Inferior parietal cortex (tissue), 1 donor: ENCODE measurements at regions not wholly inside any gene's neighbourhood (a gene's known extent, or its start where the extent isn't known, plus 50 kb on each side); places are given as distances from the start of the nearest gene placed in this dataset.

Experiments
- DNase-seq: peaks from one replicate; pipeline ENCODE4 v3.0.0-alpha.2; 2016; ENCODE audit errors: extremely low spot score

DNA sequence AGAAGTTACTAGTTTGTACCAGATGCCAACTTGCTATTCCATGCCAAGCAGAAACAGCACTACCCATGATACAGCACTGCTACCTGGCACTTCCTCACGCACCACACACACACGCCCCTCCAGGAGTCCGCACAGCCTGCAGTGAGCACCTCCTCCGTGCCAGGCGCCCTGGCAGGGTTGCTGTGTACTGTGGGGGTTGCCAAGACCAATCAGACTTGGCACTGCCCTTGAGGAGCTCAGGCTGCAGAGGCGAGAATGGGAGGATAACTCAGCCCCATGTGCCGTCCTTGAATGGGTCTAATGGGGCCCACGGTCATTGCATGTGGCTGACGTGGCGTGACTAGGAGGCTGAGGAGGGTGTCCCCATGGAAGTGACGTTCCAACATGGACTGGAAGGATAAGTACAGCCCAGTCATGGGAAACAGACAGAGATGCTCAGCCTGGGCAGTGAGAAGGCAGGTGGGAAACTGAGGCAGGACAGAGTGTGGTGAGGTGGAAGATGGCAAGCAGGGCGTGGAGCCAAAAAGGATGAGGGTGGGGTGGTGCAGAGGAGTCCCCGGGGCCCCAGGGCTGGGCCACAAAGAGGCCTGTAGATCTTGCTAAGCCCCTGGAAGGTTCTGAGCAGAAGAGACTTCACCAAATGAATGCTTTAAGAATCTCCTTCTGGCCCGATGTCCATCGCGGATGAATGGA is 65.3 kb upstream of the C14orf180 start:
- DNase-seq, result no peak

DNA sequence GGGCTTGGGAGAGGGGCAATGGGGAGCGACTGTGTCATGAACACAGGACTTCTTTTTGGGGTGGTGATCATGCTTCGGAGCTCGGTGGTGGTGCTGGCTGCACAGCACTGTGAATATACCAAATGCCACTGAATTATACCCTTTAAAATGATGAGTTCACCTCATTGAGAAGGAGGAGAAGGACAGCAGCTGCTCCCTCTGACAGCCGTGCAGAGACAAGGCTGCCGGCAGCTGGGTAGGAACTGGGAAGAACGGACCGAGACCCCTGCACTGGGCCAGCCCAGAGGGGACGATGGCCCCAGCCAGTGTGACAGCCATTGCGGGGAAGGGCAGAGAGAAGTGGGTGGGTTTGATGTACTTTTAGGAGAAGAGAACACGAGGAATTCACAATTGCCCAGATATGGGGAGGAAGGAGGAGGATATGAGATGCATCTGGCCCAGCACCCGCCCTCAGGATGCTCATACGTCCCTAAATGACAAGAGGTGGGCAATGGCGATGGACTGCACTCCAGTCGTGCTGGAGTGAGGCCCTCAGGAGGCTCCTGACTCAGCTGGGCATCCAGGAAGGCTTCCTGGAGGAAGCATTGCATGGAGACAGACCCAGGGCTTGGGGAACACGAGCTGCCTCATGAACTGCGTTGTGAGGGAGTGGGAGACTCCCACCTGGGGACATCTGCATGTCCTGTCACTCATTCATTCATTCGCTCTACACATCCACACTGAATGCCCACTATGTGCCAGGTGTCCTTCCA is 64.3 kb upstream of the C14orf180 start:
- no peak for DNase-seq

DNA sequence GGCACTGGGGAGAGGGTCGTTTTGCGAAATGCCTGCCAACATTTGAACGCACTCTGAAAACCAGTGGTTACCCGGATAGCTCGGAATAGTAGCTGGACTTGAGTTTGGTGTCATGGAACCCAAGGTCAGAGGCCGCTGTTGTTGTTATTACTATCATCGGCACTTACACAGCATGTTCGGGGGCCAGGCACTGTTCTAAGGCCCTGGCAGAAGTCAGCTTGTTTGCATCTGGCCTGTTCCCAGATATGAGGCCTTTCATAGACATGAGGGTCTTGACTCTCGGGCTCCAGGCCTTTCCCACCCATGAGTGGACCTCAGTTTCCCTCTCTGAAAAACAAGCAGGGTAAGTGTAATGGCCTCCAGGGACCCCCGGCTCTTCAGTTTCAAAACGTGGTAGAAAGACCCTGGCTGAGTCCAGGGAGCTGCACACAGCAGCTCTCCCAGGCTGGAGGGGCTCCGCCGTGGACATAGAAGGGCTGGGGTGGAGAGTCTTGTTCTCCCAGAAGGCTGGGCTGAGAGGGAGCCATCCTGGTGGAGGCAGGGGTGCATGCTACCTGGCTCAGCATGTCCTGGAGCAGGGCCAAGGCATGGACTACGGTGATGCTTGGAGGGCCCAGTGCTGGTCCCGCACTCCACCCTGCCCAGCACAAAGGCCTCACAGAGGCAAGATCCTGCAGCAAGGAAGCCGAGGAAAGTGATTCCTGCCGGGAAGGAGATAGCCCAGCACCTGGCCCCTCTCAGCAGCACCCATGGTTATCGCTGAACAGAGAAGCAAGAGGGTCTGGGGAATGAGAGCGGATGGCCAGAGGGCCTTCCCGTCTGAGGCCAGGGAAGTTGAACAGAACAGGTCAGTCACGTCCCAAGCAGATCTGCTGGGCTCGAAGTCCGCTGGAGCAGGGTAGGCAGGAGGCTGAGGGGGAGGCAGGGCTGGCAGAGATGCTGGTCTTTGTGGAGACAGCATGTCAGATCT is 63.5 kb upstream of the C14orf180 start:
- DNase-seq, result no peak

DNA sequence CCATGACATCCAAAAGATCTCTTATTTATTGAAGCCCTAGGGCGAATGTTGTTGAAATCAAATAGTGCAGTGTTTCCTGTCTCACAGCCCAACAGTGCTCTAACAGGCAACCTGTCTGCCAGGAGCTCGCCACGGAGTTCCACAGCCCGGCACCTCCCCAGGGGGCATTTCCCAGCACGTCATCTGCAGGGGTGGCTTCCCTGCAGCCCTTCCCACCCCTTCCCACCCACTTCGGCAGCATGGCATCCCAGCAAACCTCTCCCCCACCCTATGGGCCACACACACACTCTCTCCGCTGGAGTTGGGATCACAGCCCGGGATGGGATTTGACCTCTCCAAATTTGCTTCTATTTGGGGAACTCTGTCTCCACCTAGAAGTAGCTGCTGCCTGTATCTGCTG is 62.7 kb upstream of the C14orf180 start:
- DNase-seq, result no peak

DNA sequence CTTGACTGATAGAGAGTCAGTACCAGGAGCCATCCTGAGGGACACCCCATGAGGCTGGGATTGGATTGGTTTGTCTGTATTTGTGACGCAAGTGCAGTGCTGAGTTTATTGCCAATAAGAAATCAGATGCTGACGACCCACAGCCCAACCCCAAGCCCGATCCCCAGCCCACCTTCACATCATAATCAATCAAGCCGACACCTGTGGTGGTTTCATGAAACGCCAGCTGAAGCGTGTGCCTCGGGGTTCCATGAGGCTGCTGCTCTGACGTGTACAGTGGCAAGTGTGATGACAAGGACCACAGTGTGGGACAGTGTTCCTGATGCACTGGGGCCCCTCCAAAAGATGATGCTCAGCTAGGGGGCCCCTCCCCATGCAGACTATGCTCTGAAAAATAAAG is 62.1 kb upstream of the C14orf180 start:
- no peak for DNase-seq

DNA sequence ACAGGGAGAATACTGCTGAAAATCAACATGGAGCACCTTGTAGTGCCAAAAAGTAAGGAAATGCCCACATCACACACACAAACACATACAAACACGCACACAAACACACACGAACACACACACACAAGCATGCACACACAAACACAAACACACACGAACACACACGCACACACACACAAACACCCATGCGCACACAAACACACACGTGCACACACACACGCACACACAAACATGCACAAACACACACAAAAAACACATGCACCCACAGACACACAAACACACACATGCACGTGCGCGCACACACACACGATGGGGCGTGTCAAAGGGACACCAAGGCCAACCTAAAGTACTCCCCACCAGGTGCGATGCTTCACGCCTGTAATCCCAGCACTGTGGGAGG is 61.7 kb upstream of the C14orf180 start:
- DNase-seq, result no peak

DNA sequence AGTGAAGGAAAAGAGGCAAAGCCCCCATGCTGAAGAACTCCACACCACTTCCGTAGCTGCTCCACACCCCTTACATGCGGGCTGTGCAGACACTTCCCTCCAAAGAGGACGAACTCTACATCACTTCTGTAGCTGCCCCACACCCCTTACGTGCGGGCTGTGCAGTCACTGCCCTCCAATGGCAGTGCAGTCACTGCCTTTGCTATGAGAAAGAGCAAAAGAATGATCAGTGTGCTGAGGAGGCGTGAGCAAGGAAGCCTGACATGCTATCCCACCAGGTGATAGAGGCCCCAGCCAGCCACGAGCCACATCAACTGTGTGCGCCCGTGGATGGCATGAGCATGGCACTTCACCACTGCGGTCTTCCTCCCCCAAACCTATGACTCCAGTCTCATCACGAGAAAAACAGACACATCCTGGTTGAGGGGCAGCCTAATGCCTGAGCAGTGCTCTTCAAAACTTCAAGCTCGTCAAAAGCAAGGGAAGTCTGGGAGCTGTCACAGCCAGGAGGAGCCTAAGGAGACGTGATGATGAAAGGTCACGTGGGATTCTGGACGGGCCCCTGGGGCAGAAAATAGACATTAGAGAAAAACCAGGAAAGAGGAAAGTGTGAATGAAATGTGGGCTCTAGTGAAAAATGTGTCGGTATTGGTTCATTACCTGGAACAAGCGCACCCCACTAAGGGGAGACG is 60.8 kb upstream of the C14orf180 start:
- no peak for DNase-seq

DNA sequence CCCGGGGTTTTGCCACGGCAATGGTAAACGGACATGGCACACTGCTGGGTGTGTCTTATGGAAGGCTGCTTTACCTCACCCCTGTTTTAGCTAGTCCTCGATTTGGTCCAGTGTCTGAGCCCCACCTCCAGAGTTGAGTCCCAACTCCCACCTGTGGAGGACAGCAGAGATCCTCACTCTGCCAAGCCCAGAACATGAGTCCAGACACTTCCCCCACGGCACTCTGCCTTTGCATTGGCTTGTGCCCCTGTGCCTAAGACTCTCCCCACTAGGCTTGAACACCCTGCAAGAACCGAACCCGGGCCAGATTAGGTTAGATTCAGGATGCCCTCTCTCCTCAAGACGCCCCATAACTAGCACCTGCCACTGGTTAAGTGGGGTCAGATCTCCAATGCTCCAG is 59.8 kb upstream of the C14orf180 start:
- no peak for DNase-seq

DNA sequence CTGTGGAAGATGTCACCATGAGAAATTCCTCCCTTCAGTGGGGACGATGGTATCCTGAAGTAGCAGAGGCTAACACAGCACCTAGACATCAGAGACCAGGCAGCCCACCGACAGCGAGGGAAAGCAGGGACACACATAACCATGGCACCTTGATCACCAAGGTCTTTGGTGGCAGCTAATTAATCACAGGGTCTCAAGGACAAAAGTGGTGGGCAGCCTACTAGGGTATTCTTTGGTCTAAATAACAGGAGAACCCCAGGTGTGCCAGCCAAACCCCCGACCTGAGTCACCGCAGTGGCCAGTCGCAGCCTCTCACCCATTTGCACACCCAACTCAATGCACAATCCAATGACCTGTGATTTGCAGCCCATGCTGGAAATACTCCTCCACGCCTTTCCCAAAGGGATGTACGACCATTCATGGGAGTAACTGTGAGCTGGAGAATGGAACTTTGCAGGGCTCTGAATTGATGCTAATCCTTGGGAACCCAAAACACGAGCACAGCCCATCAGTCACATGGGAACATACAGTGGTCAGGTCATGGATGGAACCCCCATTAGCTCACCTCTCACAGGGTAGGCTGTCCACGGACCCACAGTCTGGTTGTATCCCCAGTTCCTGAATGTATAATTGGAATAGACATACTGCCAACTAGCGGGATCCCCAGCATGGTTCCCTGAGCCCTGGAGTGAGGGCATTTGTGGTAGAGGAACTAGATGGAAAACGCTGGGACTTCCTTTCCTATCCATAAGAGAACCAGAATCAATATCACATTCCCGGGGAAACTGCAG is 58.7 kb upstream of the C14orf180 start:
- DNase-seq, result no peak

DNA sequence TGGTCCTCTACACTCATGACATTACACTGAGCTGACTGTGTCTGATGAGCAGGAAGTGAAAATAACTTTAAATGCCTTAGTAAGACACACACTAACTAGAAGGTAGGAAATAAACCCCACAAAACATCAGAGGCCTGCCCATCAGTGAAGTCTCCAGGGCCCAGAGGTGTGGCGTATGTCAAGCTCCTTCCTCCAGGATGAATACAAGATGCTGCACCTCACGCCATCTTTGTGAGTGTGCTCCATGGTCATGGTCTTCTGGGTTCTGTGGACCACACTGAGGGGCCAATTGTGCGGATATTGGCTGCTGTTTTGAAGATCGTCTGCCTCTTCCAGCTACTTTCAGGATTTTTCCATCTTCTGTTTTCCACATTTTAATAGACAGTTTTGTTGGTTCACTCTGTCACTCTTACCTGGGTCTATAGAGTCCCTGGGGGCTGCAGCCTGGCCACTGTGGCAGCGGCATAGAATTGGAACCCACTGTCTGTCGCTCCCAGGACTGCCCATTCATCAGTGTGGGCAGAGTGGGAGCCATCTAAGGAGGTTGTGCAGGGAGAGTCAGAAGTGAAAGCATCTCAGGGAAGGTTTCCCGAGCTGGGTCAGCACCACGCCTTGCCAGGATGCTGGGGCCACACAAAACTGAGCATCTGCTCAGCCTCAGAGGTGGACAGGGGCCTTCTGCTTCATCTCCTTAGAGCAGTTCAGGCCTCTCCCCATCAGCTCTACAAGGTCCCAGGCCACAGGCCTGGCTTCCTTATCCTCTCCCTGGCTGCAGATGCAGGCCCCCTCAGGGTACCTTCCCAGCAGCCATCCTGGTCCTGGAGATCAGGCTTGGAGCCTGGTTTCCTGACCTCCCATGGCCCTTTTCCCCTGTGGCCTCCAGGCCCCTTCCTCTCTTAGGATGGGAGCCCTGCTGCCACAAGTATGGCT is 57.5 kb upstream of the C14orf180 start:
- DNase-seq, result no peak

DNA sequence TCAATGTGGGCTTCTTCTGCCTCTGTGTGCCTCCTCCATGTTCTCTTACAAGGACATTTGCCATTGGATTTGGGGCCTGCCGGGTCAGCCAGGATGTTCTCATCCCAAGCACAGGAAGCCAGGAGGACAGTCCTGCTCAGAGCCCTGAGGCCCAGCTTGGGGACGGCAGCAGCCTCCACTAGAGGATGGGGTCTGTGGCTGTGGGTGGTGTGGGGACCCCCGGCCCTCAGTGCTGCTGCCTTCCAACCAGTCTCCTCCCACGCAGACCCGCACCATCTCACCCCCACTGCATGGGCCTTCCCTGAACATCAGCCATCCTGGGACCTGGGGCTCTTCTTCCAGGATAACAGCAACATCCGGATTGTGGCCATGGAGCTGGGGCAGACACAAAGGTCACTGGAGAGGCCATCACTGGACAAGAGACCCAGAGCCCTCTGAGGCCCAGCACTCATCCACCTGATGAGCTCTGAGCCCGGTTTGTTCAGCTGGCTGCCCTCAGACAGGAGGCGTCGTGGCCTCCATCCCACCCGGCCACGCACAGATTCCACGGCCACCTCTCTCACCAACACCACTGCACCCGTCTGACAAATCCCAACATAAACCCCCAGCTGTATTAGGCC is 56.5 kb upstream of the C14orf180 start:
- no peak for DNase-seq

DNA sequence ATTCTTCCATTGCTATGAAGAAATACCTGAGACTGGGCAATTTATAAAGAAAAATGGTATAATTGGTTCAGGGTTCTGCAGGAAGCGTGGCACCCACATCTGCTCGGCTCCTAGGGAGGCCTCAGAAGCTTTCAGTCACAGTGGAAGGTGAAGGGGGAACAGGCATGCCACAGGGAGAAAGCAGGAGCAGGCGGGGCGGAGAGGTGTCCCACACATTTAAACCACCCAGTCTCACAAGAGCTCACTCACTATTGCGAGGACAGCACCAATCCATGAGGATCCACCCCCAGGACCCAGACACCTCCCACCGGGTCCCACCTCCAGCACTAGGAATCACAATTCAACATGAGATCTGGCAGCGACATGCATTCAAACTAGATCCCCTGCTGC is 56.0 kb upstream of the C14orf180 start:
- DNase-seq, result no peak

DNA sequence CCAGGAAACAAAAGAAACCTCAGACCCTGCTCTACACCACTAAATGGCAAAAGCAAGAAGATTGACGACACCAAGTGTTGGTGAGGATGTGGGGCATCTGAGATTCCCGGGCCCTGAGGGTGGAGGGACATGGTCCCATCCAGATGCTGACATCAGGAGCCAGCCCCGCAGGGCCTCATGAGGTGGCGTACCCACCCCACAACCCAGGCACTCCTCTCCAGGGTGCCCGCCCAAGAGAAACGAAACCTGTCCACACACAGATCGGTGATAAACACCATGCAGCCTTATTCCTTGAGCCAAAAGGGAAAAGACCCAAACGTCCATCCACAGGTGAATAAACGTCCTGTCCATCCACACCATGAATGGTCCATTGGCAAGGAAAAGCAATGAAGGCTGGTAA is 54.8 kb upstream of the C14orf180 start:
- DNase-seq, result no peak

DNA sequence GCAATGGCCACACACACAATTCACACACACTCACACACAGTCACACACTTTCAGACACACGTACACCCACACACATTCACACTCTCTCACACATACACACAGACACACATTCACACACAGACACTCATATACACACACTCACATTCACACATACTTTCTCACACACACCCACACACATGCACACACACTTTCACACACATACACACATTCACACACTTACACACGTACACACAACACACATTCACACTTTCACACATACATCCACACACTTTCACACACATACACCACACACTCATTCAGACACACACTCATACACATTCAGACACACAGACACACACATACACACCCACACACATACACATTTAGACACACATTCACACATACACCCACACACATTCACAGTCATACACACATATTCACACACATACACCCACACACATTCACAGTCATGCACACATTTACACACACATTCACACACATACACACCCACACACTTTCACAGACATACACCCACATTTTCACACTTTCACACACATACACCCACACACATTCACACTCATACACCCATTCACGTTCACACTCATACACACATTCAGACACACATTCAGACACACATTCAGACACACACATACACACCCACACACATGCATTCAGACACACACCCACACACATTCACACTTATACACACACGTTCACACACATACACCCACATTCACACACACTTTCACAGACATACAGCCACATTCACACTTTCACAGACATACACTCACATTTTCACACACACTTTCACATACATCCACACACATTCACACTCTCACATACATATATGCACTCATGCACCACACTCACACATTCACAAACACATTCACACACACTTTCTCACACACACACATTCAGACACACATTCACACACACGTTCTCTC is 52.6 kb upstream of the C14orf180 start:
- no peak for DNase-seq

DNA sequence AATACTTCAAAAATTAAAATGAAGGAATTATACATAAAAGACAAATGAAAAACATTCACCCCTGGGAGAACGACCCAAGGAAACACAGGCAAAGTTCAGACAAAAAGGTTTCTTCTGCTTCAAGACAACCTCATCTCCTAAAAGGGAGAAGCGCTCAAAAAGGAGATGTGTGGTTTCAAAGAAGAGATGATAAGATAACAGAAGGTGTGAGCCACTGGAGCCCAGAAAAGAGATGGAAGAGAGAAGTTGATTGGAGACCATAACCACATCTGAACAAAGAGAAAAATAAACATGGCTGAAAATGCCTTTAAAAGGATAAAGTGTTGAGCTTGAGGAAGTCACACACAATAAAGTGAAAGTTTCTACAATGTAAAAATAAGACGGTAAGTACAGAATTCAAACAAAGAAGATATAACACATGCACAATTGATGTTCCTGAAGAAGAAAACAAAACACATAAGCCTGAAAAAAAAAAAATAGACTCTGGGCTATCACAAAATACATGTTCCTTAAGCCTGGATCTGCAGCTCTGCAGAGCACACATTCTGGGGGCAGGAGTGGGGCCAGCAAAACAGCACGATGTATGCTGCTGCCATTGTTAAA is 51.6 kb upstream of the C14orf180 start:
- no peak for DNase-seq

DNA sequence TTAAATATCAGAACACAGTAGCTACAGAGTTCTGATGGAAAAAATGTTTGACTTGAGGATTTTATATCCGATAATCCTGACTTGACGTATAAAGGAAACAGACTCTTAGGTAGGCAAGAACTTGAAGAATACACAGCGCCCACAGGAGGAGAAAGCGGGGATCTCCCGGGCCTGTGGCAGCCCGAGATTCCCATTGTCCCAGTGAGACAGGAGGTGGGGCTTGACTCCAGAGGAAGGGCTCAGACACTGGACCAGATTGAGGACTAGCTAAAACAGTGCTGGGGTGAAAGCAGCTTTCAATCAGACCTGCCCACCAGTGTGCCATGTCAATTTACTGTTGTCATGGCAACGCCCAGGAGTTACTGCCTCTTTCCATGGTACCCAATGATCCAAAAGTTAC is 51.1 kb upstream of the C14orf180 start:
- DNase-seq, result no peak
